NCI-H2196 treated with DMSO at 0.1 percent for 48 hours (cell line): ENCODE measurements at regions not wholly inside any gene's neighbourhood (a gene's known extent, or its start where the extent isn't known, plus 50 kb on each side); places are given as distances from the start of the nearest gene placed in this dataset.
"Not testable (repeated sequence)": the region's sequence is repeated elsewhere in the genome, so short reads cannot be mapped to it uniquely, and the experiment has no call there.

Source experiments
- DNase-seq: peaks from one replicate; lab custom pipeline; 2025; ENCODE audit not compliant: unreplicated experiment; lab: John Stamatoyannopoulos, UW

- no peak for DNase-seq
Measured at GRCh38 chr16:51298800-51299199, 147.7 kb upstream of the SALL1 start.

- no peak for DNase-seq
Measured at GRCh38 chr16:51290442-51291285, 139.6 kb upstream of the SALL1 start.

GRCh38 chr16:51289336-51289735 is 138.3 kb upstream of the SALL1 start:
- no peak for DNase-seq

GRCh38 chr16:51287121-51287755 is 136.2 kb upstream of the SALL1 start:
- DNase-seq = no peak

GRCh38 chr16:51286272-51286671 is 135.2 kb upstream of the SALL1 start:
- DNase-seq = no peak

- no peak for DNase-seq
Measured at GRCh38 chr16:51276336-51276735, 125.3 kb upstream of the SALL1 start.

GRCh38 chr16:51272420-51272819 is 121.3 kb upstream of the SALL1 start:
- DNase-seq = no peak

- no peak for DNase-seq
Measured at GRCh38 chr16:51271156-51271701, 120.2 kb upstream of the SALL1 start.

GRCh38 chr16:51268237-51268636 is 117.2 kb upstream of the SALL1 start:
- DNase-seq = no peak

GRCh38 chr16:51267681-51268080 is 116.6 kb upstream of the SALL1 start:
- DNase-seq = no peak

GRCh38 chr16:51262428-51262827 is 111.4 kb upstream of the SALL1 start:
- no peak for DNase-seq

GRCh38 chr16:51261919-51262318 is 110.8 kb upstream of the SALL1 start:
- no peak for DNase-seq

GRCh38 chr16:51255349-51255972 is 104.4 kb upstream of the SALL1 start:
- DNase-seq = no peak

GRCh38 chr16:51254390-51254789 is 103.3 kb upstream of the SALL1 start:
- not testable (repeated sequence) for DNase-seq

- no peak for DNase-seq
Measured at GRCh38 chr16:51248217-51248616, 97.1 kb upstream of the SALL1 start.

- no peak for DNase-seq
Measured at GRCh38 chr16:51245658-51245995, 94.6 kb upstream of the SALL1 start.

- no peak for DNase-seq
Measured at GRCh38 chr16:51244887-51245657, 94.0 kb upstream of the SALL1 start.

GRCh38 chr16:51243936-51244436 is 92.9 kb upstream of the SALL1 start:
- no peak for DNase-seq

- DNase-seq = no peak
Measured at GRCh38 chr16:51242296-51242994, 91.4 kb upstream of the SALL1 start.

GRCh38 chr16:51239196-51239595 is 88.1 kb upstream of the SALL1 start:
- no peak for DNase-seq
